Effector CD8-positive, alpha-beta T cell (primary cell): ENCODE measurements at regions not wholly inside any gene's neighbourhood (a gene's known extent, or its start where the extent isn't known, plus 50 kb on each side); places are given as distances from the start of the nearest gene placed in this dataset.
"Not testable (repeated sequence)": the region's sequence is repeated elsewhere in the genome, so short reads cannot be mapped to it uniquely, and the experiment has no call there.

Experiments
- DNase-seq: peaks from one replicate; lab custom pipeline; 2025; lab: John Stamatoyannopoulos, UW

- DNase-seq: no peak
These were observed 171.8 kb upstream of the WSCD1 start for GRCh38 chr17:5898406-5898805.

- no peak for DNase-seq
These were observed 170.5 kb upstream of the WSCD1 start for GRCh38 chr17:5899496-5900195.

- no peak for DNase-seq
These were observed 168.4 kb upstream of the WSCD1 start for GRCh38 chr17:5901731-5902130.

GRCh38 chr17:5902181-5903140, 167.7 kb upstream of the WSCD1 start:
- DNase-seq: no peak

- no peak for DNase-seq
These were observed 158.3 kb upstream of the WSCD1 start for GRCh38 chr17:5911919-5912318.

GRCh38 chr17:5913032-5913531, 157.1 kb upstream of the WSCD1 start:
- DNase-seq: no peak

GRCh38 chr17:5913641-5914040, 156.5 kb upstream of the WSCD1 start:
- DNase-seq: no peak

- no peak for DNase-seq
These were observed 154.8 kb upstream of the WSCD1 start for GRCh38 chr17:5915337-5915736.

GRCh38 chr17:5919089-5919488, 151.1 kb upstream of the WSCD1 start:
- DNase-seq: no peak

- DNase-seq: no peak
These were observed 148.5 kb upstream of the WSCD1 start for GRCh38 chr17:5921512-5922282.

GRCh38 chr17:5922476-5922875, 147.7 kb upstream of the WSCD1 start:
- no peak for DNase-seq

GRCh38 chr17:5929721-5930120, 140.5 kb upstream of the WSCD1 start:
- DNase-seq: no peak

GRCh38 chr17:5930555-5930954, 139.6 kb upstream of the WSCD1 start:
- not testable (repeated sequence) for DNase-seq

- DNase-seq: no peak
These were observed 138.6 kb upstream of the WSCD1 start for GRCh38 chr17:5931616-5932015.

GRCh38 chr17:5933430-5933829, 136.7 kb upstream of the WSCD1 start:
- no peak for DNase-seq

GRCh38 chr17:5941258-5941657, 128.9 kb upstream of the WSCD1 start:
- DNase-seq: no peak

- DNase-seq: no peak
These were observed 127.5 kb upstream of the WSCD1 start for GRCh38 chr17:5942687-5943086.

GRCh38 chr17:5943232-5943631, 126.9 kb upstream of the WSCD1 start:
- DNase-seq: no peak

- no peak for DNase-seq
These were observed 126.2 kb upstream of the WSCD1 start for GRCh38 chr17:5943982-5944381.

- DNase-seq: no peak
These were observed 122.4 kb upstream of the WSCD1 start for GRCh38 chr17:5947701-5948180.

- no peak for DNase-seq
These were observed 121.4 kb upstream of the WSCD1 start for GRCh38 chr17:5948811-5949210.

- DNase-seq: no peak
These were observed 119.3 kb upstream of the WSCD1 start for GRCh38 chr17:5950878-5951277.
